ENCODE measurements at regions not wholly inside any gene's neighbourhood (a gene's known extent, or its start where the extent isn't known, plus 50 kb on each side); places are given as distances from the start of the nearest gene placed in this dataset.

DNA sequence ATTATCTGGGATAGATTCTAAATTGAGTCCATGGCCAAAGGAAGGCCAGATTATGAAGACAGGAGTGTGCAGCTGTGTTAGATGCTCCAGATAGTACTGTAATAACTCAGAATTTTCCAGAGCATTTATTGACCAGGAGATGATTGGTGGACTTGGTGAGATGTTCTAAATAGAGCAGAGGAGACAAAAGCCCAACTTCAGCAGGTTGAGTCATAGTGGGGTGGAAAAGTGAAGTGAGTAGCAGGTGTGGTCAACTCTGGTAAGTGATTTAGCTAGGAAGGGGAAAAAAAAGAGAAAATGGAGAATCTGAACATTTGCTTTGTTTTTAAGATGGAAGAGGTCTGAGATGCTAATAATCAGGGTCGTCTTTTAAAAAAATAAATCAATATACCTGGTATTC, 227.4 kb downstream of the TMEM200A start:
- in situ Hi-C loops (cut with HindIII; ENCODE audit: low pct_unique_long_range_greater_than_20kb, low sequenced_read_pairs), result no loop called here
- ATAC-seq (no peak), DNase-seq (ENCODE audit: low read depth, low spot score) (no peak)
- no peaks in the 10 kb centered on the region for H3K4me1 ChIP-seq (ENCODE audit: control insufficient read depth, insufficient read depth, low read length)
- intact Hi-C loops (cut with micrococcal nuclease; ENCODE audit: unreplicated experiment), result no loop called here
- H3K4me3 ChIP-seq (ENCODE audit: low read depth in 2 of 2, low read length in 2 of 2), result no peak overlapping the region
- no peaks in the 10 kb centered on the region for H3K36me3 ChIP-seq (ENCODE audit: control insufficient read depth, insufficient read depth, low read length)
- BruUV-seq (replicated peaks), result no TSS peak
- no peaks in the 10 kb centered on the region for H3K27me3 ChIP-seq (ENCODE audit: control insufficient read depth, insufficient read depth, low read length)
- ChIA-PET CTCF (no interaction called here), POLR2A (no interaction called here)
- no peaks in the 10 kb centered on the region for H3K9me3 ChIP-seq (ENCODE audit: control insufficient read depth, insufficient read depth, low read depth, low read length)
- TF ChIP-seq, protein P1, sequence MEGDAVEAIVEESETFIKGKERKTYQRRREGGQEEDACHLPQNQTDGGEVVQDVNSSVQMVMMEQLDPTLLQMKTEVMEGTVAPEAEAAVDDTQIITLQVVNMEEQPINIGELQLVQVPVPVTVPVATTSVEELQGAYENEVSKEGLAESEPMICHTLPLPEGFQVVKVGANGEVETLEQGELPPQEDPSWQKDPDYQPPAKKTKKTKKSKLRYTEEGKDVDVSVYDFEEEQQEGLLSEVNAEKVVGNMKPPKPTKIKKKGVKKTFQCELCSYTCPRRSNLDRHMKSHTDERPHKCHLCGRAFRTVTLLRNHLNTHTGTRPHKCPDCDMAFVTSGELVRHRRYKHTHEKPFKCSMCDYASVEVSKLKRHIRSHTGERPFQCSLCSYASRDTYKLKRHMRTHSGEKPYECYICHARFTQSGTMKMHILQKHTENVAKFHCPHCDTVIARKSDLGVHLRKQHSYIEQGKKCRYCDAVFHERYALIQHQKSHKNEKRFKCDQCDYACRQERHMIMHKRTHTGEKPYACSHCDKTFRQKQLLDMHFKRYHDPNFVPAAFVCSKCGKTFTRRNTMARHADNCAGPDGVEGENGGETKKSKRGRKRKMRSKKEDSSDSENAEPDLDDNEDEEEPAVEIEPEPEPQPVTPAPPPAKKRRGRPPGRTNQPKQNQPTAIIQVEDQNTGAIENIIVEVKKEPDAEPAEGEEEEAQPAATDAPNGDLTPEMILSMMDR (IDR thresholded peaks at IDR 0.05), result no peak
- no peak for TF ChIP-seq POLR2AphosphoS5 (IDR thresholded peaks at IDR 0.05; ENCODE audit: low read depth, low read length)
- TF ChIP-seq TCF7L2 (IDR thresholded peaks at IDR 0.05; ENCODE audit: low read depth, low read length), result no peak
- TF ChIP-seq SIN3A (IDR thresholded peaks at IDR 0.05; ENCODE audit: borderline replicate concordance, insufficient read depth, low read depth, low read length), result no peak
- TF ChIP-seq, protein P2, sequence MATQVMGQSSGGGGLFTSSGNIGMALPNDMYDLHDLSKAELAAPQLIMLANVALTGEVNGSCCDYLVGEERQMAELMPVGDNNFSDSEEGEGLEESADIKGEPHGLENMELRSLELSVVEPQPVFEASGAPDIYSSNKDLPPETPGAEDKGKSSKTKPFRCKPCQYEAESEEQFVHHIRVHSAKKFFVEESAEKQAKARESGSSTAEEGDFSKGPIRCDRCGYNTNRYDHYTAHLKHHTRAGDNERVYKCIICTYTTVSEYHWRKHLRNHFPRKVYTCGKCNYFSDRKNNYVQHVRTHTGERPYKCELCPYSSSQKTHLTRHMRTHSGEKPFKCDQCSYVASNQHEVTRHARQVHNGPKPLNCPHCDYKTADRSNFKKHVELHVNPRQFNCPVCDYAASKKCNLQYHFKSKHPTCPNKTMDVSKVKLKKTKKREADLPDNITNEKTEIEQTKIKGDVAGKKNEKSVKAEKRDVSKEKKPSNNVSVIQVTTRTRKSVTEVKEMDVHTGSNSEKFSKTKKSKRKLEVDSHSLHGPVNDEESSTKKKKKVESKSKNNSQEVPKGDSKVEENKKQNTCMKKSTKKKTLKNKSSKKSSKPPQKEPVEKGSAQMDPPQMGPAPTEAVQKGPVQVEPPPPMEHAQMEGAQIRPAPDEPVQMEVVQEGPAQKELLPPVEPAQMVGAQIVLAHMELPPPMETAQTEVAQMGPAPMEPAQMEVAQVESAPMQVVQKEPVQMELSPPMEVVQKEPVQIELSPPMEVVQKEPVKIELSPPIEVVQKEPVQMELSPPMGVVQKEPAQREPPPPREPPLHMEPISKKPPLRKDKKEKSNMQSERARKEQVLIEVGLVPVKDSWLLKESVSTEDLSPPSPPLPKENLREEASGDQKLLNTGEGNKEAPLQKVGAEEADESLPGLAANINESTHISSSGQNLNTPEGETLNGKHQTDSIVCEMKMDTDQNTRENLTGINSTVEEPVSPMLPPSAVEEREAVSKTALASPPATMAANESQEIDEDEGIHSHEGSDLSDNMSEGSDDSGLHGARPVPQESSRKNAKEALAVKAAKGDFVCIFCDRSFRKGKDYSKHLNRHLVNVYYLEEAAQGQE (IDR thresholded peaks at IDR 0.05; ENCODE audit: insufficient read depth in 1 of 2, low read depth in 2 of 2, low read length in 1 of 2), result no peak
- no peak overlapping the region for H3K27ac ChIP-seq (ENCODE audit: low read length)

DNA sequence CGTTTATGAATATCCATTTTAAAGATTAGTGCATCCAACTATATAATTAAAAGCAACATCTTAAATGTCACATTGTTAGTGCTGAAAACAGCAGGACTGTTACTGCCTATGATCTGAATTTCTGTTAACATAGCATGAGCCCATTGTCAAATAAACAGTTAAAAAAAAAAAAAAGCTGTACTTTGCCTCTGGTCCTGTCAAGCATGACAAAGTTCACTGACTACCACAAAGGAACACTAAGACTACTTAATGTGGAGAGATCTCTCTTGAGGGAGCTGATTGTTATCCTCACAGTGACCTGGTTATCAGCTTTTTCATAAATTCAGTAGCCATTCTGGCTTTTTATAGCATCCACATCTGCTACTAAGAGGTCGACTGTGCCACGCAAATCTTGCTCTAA, 228.1 kb downstream of the TMEM200A start:
- CTCF ChIA-PET, result no interaction called here
- DNase-seq (ENCODE audit: low read depth, low spot score) (no peak), ATAC-seq (no peak)
- Histone ChIP-seq H3K9me3 (ENCODE audit: control insufficient read depth, insufficient read depth, low read depth, low read length) (no peaks in the 10 kb centered on the region), H3K36me3 (ENCODE audit: control insufficient read depth, insufficient read depth, low read length) (no peaks in the 10 kb centered on the region), H3K27me3 (ENCODE audit: control insufficient read depth, insufficient read depth, low read length) (no peaks in the 10 kb centered on the region), H3K27ac (ENCODE audit: low read length) (no peak overlapping the region), H3K4me3 (ENCODE audit: low read depth in 2 of 2, low read length in 2 of 2) (no peak overlapping the region), H3K4me1 (ENCODE audit: control insufficient read depth, insufficient read depth, low read length) (no peaks in the 10 kb centered on the region)
- BruUV-seq (replicated peaks), result no TSS peak
- POLR2A ChIA-PET, result no interaction called here
- in situ Hi-C loops (cut with HindIII; ENCODE audit: low pct_unique_long_range_greater_than_20kb, low sequenced_read_pairs), result no loop called here
- TF ChIP-seq, protein P2 (IDR thresholded peaks at IDR 0.05; ENCODE audit: insufficient read depth in 1 of 2, low read depth in 2 of 2, low read length in 1 of 2), result no peak
- TF ChIP-seq SIN3A (IDR thresholded peaks at IDR 0.05; ENCODE audit: borderline replicate concordance, insufficient read depth, low read depth, low read length), result no peak
- TF ChIP-seq, protein P1 (IDR thresholded peaks at IDR 0.05), result no peak
- no peak for TF ChIP-seq TCF7L2 (IDR thresholded peaks at IDR 0.05; ENCODE audit: low read depth, low read length)
- TF ChIP-seq POLR2AphosphoS5 (IDR thresholded peaks at IDR 0.05; ENCODE audit: low read depth, low read length), result no peak
- intact Hi-C loops (cut with micrococcal nuclease; ENCODE audit: unreplicated experiment), result no loop called here
